Type B pancreatic cell (in vitro differentiated cells): ENCODE measurements at regions not wholly inside any gene's neighbourhood (a gene's known extent, or its start where the extent isn't known, plus 50 kb on each side); places are given as distances from the start of the nearest gene placed in this dataset.
A peak's percentile ranks its signal among the peaks of the same experiment; 100 is the strongest.

Source experiments
- DNase-seq: peaks from one replicate; pipeline ENCODE4 v3.0.0; 2021; ENCODE audit warnings: mixed read lengths; ENCODE audit not compliant: unreplicated experiment; ENCODE audit errors: extremely low spot score
- H3K27ac Mint-ChIP-seq: 2 replicates; pipeline ENCODE4 v1.8.0; 2021; ENCODE audit warnings: mild to moderate bottlenecking, mixed read lengths
- H3K27me3 Mint-ChIP-seq: 2 replicates; pipeline ENCODE4 v1.8.0; 2021; ENCODE audit warnings: mixed read lengths
- H3K36me3 Mint-ChIP-seq: 2 replicates; pipeline ENCODE4 v1.8.0; 2021; ENCODE audit warnings: mixed read lengths
- H3K4me1 Mint-ChIP-seq: one replicate; pipeline ENCODE4 v1.8.0; 2021; ENCODE audit warnings: mixed read lengths; ENCODE audit not compliant: unreplicated experiment
- H3K4me3 Mint-ChIP-seq: 2 replicates; pipeline ENCODE4 v1.8.0; 2021; ENCODE audit warnings: mild to moderate bottlenecking, mixed read lengths
- H3K9me3 Mint-ChIP-seq: 2 replicates; pipeline ENCODE4 v1.8.0; 2021; ENCODE audit warnings: mixed read lengths
- TF ChIP-seq, protein P1 (sequence below): fragments of 200-600 bp; sonication (generic); conservative IDR thresholded peaks from 2 replicates; pipeline ENCODE4 v1.5.0; 2021; ENCODE audit warnings: antibody characterized with exemption, mild to moderate bottlenecking

DNA sequence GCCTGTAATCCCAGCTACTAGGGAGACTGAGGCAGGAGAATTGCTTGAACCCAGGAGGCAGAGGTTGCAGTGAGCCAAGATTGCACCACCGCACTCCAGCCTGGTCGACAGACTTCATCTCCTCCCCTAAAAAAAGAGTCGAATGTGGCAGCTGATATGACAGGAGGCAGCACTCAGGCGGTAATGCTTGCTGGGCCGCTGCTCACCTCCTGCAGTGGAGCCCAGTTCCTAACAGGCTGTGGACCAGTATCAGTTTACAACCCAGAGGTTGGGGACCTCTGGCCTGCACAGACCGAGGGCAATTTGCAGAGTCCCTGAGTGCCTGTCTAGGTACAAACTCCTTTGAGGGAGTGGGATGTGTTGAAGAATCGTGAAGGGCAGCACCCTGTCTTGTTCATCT is 136.2 kb downstream of the SMAD6 start:
- peaks cover 37% of the 10 kb centered on the region for H3K4me1 Mint-ChIP-seq
- no peaks in the 10 kb centered on the region for H3K36me3 Mint-ChIP-seq

DNA sequence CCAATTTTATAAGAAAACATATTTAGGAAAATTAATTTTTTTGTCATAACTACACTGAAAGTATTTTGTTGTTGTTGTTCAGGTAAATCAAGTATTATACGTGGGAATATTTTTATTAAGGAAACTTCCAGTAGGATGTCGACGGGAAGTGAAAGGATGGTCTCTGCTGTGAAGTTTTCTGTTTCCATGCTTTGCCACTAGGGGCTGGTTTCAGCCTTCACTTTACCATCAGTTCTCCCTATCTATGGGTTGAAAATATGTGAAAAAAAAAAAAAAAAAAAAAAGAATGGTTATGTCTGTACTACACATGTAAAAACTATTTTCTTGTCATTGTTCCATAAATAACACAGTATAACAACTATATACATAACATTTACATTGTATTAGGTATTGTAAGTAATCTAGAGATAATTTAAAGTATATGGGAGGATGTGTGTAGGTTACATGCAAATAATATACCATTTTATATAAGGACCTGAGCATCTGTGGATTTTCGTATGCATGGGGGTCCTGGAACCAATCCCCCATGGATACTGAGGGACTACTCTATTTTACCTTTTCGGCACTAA is 136.7 kb downstream of the SMAD6 start:
- DNase-seq: no peak
- no peaks in the 10 kb centered on the region for H3K9me3 Mint-ChIP-seq
- H3K27ac Mint-ChIP-seq: peak overlapping the region; percentile 19
- H3K27me3 Mint-ChIP-seq: peaks cover 3% of the 10 kb centered on the region
- H3K36me3 Mint-ChIP-seq: no peaks in the 10 kb centered on the region
- TF ChIP-seq, protein P1, sequence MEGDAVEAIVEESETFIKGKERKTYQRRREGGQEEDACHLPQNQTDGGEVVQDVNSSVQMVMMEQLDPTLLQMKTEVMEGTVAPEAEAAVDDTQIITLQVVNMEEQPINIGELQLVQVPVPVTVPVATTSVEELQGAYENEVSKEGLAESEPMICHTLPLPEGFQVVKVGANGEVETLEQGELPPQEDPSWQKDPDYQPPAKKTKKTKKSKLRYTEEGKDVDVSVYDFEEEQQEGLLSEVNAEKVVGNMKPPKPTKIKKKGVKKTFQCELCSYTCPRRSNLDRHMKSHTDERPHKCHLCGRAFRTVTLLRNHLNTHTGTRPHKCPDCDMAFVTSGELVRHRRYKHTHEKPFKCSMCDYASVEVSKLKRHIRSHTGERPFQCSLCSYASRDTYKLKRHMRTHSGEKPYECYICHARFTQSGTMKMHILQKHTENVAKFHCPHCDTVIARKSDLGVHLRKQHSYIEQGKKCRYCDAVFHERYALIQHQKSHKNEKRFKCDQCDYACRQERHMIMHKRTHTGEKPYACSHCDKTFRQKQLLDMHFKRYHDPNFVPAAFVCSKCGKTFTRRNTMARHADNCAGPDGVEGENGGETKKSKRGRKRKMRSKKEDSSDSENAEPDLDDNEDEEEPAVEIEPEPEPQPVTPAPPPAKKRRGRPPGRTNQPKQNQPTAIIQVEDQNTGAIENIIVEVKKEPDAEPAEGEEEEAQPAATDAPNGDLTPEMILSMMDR: peak; percentile 80
- H3K4me3 Mint-ChIP-seq: no peak overlapping the region
- H3K4me1 Mint-ChIP-seq: peaks cover 43% of the 10 kb centered on the region

More for the DNA sequence above, 136.2 kb downstream of the SMAD6 start:
- Mint-ChIP-seq H3K27me3 (peaks cover 3% of the 10 kb centered on the region), H3K9me3 (no peaks in the 10 kb centered on the region), H3K4me3 (no peak overlapping the region), H3K27ac (no peak overlapping the region)
- no peak for DNase-seq
- TF ChIP-seq, protein P1: no peak

DNA sequence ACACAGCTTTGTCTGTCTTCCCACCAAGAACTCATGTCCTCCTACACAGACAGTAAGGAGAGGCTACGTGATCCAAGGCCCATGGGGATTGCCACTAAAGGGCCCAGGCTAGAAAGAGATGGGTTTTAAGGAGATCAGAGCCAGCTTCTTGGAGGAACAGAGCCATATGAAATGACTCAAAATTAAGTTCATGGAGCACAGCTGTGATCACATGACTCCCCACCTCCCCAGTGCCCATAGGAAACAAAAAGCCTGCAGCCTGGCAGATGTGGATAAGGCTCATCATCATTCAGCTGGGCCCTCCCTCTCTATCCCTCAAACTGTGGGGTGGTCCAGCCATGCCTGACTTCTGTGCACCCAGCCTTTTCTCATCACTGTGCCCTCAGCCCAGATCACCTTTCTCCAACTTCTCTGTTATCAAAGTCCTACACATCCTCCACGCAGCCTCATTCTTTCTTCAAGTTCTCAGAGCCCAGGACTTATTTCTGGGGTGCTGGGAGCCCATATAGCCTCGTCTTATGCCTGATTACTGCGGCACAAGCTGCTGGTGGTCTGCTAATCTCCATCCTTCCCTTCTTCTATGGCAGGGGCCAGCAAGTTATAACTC is 137.6 kb downstream of the SMAD6 start:
- Mint-ChIP-seq H3K4me3 (no peak overlapping the region), H3K36me3 (no peaks in the 10 kb centered on the region), H3K27me3 (peaks cover 3% of the 10 kb centered on the region), H3K4me1 (peaks cover 41% of the 10 kb centered on the region), H3K27ac (peak overlapping the region; percentile 35), H3K9me3 (no peaks in the 10 kb centered on the region)
- TF ChIP-seq, protein P1: no peak
- DNase-seq: no peak

DNA sequence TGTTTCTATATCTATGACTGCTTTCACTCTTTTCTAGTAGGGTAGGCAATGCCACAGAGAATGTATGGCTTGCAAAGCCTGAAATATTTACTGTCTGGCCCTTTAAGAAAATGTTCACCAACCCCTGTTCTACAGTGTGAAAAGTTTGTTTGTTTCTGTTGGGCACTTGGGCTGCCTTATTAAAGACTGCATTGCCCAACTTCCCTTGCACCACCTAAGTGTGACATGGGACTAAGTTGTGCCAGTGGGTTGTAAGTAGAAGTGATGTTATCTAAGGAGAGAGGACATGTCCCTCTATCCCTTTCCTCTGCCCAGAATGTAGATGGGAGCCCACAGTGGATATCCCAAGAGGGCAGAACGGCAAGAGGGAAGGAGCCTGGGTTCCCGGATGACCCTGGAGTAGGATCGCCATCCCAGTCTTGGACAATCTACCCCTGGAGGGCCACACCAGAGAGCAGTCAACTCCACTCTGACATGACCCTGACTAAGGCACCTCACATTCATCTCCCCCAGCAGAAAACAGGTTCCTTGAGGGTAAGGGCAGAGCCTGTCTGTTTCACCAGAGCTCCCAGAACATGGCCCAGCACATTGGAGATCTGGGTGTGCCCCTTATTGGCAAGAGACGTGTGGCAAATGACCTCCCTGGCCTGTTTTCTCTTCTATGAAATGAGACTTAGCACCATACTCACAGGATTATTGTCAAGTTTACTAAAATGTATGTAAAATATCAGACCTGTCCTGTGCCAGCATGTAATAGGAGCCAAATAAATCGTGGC is 138.8 kb downstream of the SMAD6 start:
- Mint-ChIP-seq H3K4me1 (peaks cover 42% of the 10 kb centered on the region), H3K27me3 (peaks cover 3% of the 10 kb centered on the region), H3K9me3 (no peaks in the 10 kb centered on the region), H3K27ac (peak overlapping the region; percentile 96), H3K36me3 (no peaks in the 10 kb centered on the region), H3K4me3 (peak overlapping the region; percentile 46)
- TF ChIP-seq, protein P1: no peak
- no peak for DNase-seq

DNA sequence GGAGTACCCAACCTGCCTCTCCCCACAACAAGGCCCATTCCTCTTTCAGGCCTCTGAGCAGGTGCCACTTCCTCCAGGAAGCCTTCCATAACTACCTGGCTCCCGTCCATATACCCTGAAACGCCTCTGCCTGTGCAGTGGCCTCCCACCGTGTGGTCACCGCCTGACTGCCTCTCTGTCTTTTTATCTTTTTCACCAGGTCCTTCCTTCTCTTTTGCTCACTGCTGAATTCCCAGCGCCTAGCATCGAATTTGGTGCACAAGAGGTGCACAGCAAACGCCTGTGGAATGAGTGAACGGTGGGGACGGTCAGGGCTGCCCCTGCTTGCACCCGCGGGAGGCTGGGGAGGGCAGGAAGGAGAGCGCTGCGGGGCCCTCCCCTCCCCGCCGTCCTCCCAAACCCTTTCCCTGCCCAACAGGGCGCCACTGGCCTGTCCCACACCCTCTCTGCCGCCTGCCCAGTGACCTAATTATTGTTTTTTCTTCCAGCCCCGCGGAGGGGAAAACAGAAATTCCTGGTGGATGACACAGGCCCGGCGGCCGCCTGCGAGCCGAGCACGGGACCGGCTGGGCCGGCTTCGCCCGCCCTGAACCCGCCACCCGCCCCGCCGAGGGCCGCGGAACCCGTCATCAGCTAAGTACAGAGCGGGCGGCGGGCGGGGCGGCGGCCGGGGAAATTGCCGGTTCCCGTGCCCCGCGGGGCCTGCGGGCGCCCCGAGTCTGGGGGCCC is 140.1 kb downstream of the SMAD6 start:
- Mint-ChIP-seq H3K27me3 (peaks cover 3% of the 10 kb centered on the region), H3K27ac (peak overlapping the region; percentile 96), H3K36me3 (no peaks in the 10 kb centered on the region), H3K9me3 (no peaks in the 10 kb centered on the region), H3K4me3 (peak overlapping the region; percentile 72), H3K4me1 (peaks cover 46% of the 10 kb centered on the region)
- TF ChIP-seq, protein P1: no peak
- DNase-seq: peak; percentile 83
